OCI-LY7 (cell line): ENCODE measurements at regions not wholly inside any gene's neighbourhood (a gene's known extent, or its start where the extent isn't known, plus 50 kb on each side); places are given as distances from the start of the nearest gene placed in this dataset.

Experiments used
- BruUV-seq: library from RNA; stranded (reverse); fragments of 400-500 nt; replicated peaks from 2 replicates; lab custom pipeline; 2021; lab: Mats Ljungman, UMichigan
- CTCF ChIA-PET: fragments of 300-600 bp; sonication (Branson Sonifier 250); formaldehyde crosslinking; loops from one replicate; lab custom pipeline; 2022; ENCODE audit warnings: antibody characterized with exemption; ENCODE audit not compliant: unreplicated experiment; lab: Charles Lee
- POLR2A ChIA-PET: fragments of 300-600 bp; sonication (Branson Sonifier 250); formaldehyde crosslinking; loops from one replicate; lab custom pipeline; 2022; ENCODE audit warnings: antibody characterized with exemption; lab: Charles Lee
- DNase-seq: peaks from one replicate; pipeline ENCODE4 v3.0.0-alpha.2; 2015; ENCODE audit warnings: low spot score
- H2AFZ ChIP-seq: fragments of 200-600 bp; sonication (generic), shearing (Covaris generic); 2 replicates; pipeline ENCODE4 v1.6.1; 2014; ENCODE audit warnings: mild to moderate bottlenecking, antibody characterized with exemption, low read length, moderate library complexity
- H3K27ac ChIP-seq: fragments of 200-600 bp; sonication (generic); 2 replicates; pipeline ENCODE4 v1.5.1; 2014; ENCODE audit warnings: mixed run types, low read depth, mild to moderate bottlenecking, moderate library complexity, low read length, inconsistent platforms; ENCODE audit not compliant: poor library complexity, severe bottlenecking
- H3K36me3 ChIP-seq: fragments of 200-600 bp; sonication (generic); 2 replicates; pipeline ENCODE4 v1.6.1; 2014; ENCODE audit warnings: mild to moderate bottlenecking, antibody characterized with exemption, low read length, moderate library complexity, mixed read lengths; ENCODE audit not compliant: insufficient read depth
- H3K4me1 ChIP-seq: fragments of 200-600 bp; sonication (generic); 2 replicates; pipeline ENCODE4 v1.5.1; 2014; ENCODE audit warnings: mild to moderate bottlenecking, low read length; ENCODE audit not compliant: insufficient read depth, poor library complexity, severe bottlenecking
- H3K4me2 ChIP-seq: fragments of 200-600 bp; sonication (generic); 2 replicates; pipeline ENCODE4 v1.6.1; 2014; ENCODE audit warnings: mild to moderate bottlenecking, low read length
- H3K4me3 ChIP-seq: fragments of 200-600 bp; sonication (generic); 2 replicates; pipeline ENCODE4 v1.5.1; 2014; ENCODE audit warnings: mild to moderate bottlenecking, low read depth, low read length; ENCODE audit not compliant: poor library complexity, severe bottlenecking
- H3K79me2 ChIP-seq: fragments of 200-600 bp; sonication (generic); 2 replicates; pipeline ENCODE4 v1.6.1; 2016; ENCODE audit warnings: low read depth, mild to moderate bottlenecking, low read length, moderate library complexity, mixed read lengths; ENCODE audit not compliant: insufficient read depth
- H3K9me2 ChIP-seq: fragments of 200-600 bp; sonication (generic); 2 replicates; pipeline ENCODE4 v1.6.1; 2016; ENCODE audit warnings: mild to moderate bottlenecking, low read length, mixed read lengths; ENCODE audit not compliant: insufficient read depth
- H3K9me3 ChIP-seq: fragments of 200-600 bp; sonication (generic); 2 replicates; pipeline ENCODE4 v1.6.1; 2014; ENCODE audit warnings: mild to moderate bottlenecking, mixed run types, low read length, mixed read lengths
- H4K20me1 ChIP-seq: fragments of 200-600 bp; sonication (generic); 2 replicates; pipeline ENCODE4 v1.6.1; 2014; ENCODE audit warnings: mild to moderate bottlenecking, antibody characterized with exemption, low read length, moderate library complexity, mixed read lengths; ENCODE audit not compliant: insufficient read depth
- CTCF ChIP-seq: fragments of 200-600 bp; sonication (generic); conservative IDR thresholded peaks from 2 replicates; pipeline ENCODE4 v1.5.1; 2014; ENCODE audit warnings: mild to moderate bottlenecking, antibody characterized with exemption, low read length, moderate library complexity, mixed read lengths
- EZH2phosphoT487 ChIP-seq: fragments of 200-600 bp; sonication (generic); IDR thresholded peaks from 2 replicates; pipeline ENCODE4 v1.6.1; 2018; ENCODE audit warnings: low read depth, borderline replicate concordance, mild to moderate bottlenecking, mixed run types, antibody characterized with exemption, low read length, moderate library complexity, mixed read lengths
- intact Hi-C: fragments of 100-400 bp; cut with micrococcal nuclease; formaldehyde crosslinking; loops from one replicate; pipeline ENCODE4 v1.10.0; 2022; ENCODE audit not compliant: unreplicated experiment

- POLR2A ChIA-PET = no interaction called here
- H3K4me3 ChIP-seq = peak overlapping the region; percentile 15
- peak overlapping the region; percentile 13 for H3K27ac ChIP-seq
- H4K20me1 ChIP-seq = no peaks in the 10 kb centered on the region; the same call in 1 of the 2 replicates
- H3K4me1 ChIP-seq = peaks cover 33% of the 10 kb centered on the region
- no peaks in the 10 kb centered on the region for H3K36me3 ChIP-seq
- CTCF ChIA-PET = no interaction called here
- intact Hi-C loops = loop anchor here (1.0 to 2.0 kb wide), 2 partner anchors 89 to 156 kb away; no protein-coding TSS in a partner anchor
- no peaks in the 10 kb centered on the region for H3K9me2 ChIP-seq
- H3K9me3 ChIP-seq = no peaks in the 10 kb centered on the region
- peak overlapping the region; percentile 20; the same call in 1 of the 2 replicates for H2AFZ ChIP-seq
- no peaks in the 10 kb centered on the region for H3K79me2 ChIP-seq
- BruUV-seq = no TSS peak
- peak overlapping the region; percentile 47 for H3K4me2 ChIP-seq
- TF ChIP-seq EZH2phosphoT487 (no peak), CTCF (peak; percentile 83)
- DNase-seq = peak; percentile 80
These were observed 76.6 kb downstream of the NDUFS5 start for GRCh38 chr1:39102537-39103327.

GRCh38 chr1:39103328-39104157 is 77.4 kb downstream of the NDUFS5 start:
- Histone ChIP-seq H3K27ac (peak overlapping the region; percentile 13), H4K20me1 (no peaks in the 10 kb centered on the region; the same call in 1 of the 2 replicates), H3K4me3 (peak overlapping the region; percentile 15), H3K4me2 (peak overlapping the region; percentile 47), H3K9me2 (no peaks in the 10 kb centered on the region), H3K79me2 (no peaks in the 10 kb centered on the region), H3K4me1 (peaks cover 33% of the 10 kb centered on the region), H3K36me3 (no peaks in the 10 kb centered on the region), H3K9me3 (no peaks in the 10 kb centered on the region), H2AFZ (peak overlapping the region; percentile 20; the same call in 1 of the 2 replicates)
- intact Hi-C loops = loop anchor here (2.0 kb wide), 1 partner anchor 155 kb away; no protein-coding TSS in a partner anchor
- no peak for DNase-seq
- POLR2A ChIA-PET = interaction anchor here (0.7 kb wide), 1 partner anchor 39 kb away, joined by 3 read pairs; no protein-coding TSS in a partner anchor
- no peak for TF ChIP-seq CTCF
- TF ChIP-seq EZH2phosphoT487 = no peak
- CTCF ChIA-PET = interaction anchor here (0.6 kb wide), 1 partner anchor 85 kb away, joined by 4 read pairs; no protein-coding TSS in a partner anchor
- BruUV-seq = no TSS peak
